Vagina (tissue), 2 donors: ENCODE measurements at regions not wholly inside any gene's neighbourhood (a gene's known extent, or its start where the extent isn't known, plus 50 kb on each side); places are given as distances from the start of the nearest gene placed in this dataset.
"Not testable (repeated sequence)": the region's sequence is repeated elsewhere in the genome, so short reads cannot be mapped to it uniquely, and the experiment has no call there.

Experiments used
- DNase-seq, 2 donors: peaks; one replicate each; pipeline ENCODE4 v3.0.0-alpha.2; 2017; ENCODE audit errors: extremely low spot score in 2 of 2
- H3K27ac ChIP-seq: fragments of 200-600 bp; sonication (generic); one replicate; pipeline ENCODE4 v1.5.1; 2019
- H3K27me3 ChIP-seq: fragments of 200-600 bp; sonication (generic); one replicate; pipeline ENCODE4 v1.5.1; 2019
- H3K36me3 ChIP-seq, 2 donors: fragments of 200-600 bp; sonication (generic); one replicate each; pipeline ENCODE4 v1.5.1; 2017 to 2019
- H3K4me1 ChIP-seq: fragments of 200-600 bp; sonication (generic); one replicate; pipeline ENCODE4 v1.5.1; 2019
- H3K4me3 ChIP-seq, 2 donors: fragments of 200-600 bp; sonication (generic); 1 replicate in 1 of 2; 2 replicates in 1 of 2; pipeline ENCODE4 v1.5.1; 2016 to 2019
- H3K9me3 ChIP-seq: fragments of 200-600 bp; sonication (generic); one replicate; pipeline ENCODE4 v1.5.1; 2019
- CTCF ChIP-seq, 3 experiments: fragments of 450-650 bp in 2 of 3; fragments of 200-600 bp in 1 of 3; sonication (generic) in 1 of 3; IDR thresholded peaks; one replicate each; pipeline ENCODE4 v1.5.1; 2017 to 2019; ENCODE audit warnings: antibody characterized with exemption in 3 of 3, mild to moderate bottlenecking in 2 of 3, moderate library complexity in 2 of 3
- POLR2A ChIP-seq, 2 donors: fragments of 450-650 bp; IDR thresholded peaks; one replicate each; pipeline ENCODE4 v1.6.1; 2017; ENCODE audit warnings: antibody characterized with exemption in 2 of 2, mild to moderate bottlenecking in 2 of 2, moderate library complexity in 2 of 2
- POLR2AphosphoS5 ChIP-seq, 2 donors: sonication (generic); formaldehyde crosslinking; IDR thresholded peaks; one replicate each; pipeline ENCODE4 v1.9.0; 2017; ENCODE audit warnings: antibody characterized with exemption in 2 of 2, mild to moderate bottlenecking in 2 of 2, low read depth in 1 of 2; ENCODE audit not compliant: insufficient read depth in 1 of 2
- intact Hi-C: fragments of 100-400 bp; cut with DNase I; formaldehyde crosslinking; loops from one replicate; pipeline ENCODE4 v1.15.1; 2023

- Histone ChIP-seq H3K9me3 (no peaks in the 10 kb centered on the region), H3K36me3 (no peaks in the 10 kb centered on the region), H3K4me1 (no peaks in the 10 kb centered on the region), H3K27me3 (no peaks in the 10 kb centered on the region), H3K4me3 (no peak overlapping the region), H3K27ac (no peak overlapping the region)
- DNase-seq: no peak
- TF ChIP-seq POLR2AphosphoS5 (IDR thresholded peaks at IDR 0.05; ENCODE audit: insufficient read depth in 1 of 2, low read depth in 1 of 2) (no peak), POLR2A (IDR thresholded peaks at IDR 0.05) (no peak), CTCF (IDR thresholded peaks at IDR 0.05) (no peak)
- intact Hi-C loops: no loop called here
These were observed 404.7 kb downstream of the NEBL start for GRCh38 chr10:20492447-20492846.

GRCh38 chr10:20489961-20490360 is 407.1 kb downstream of the NEBL start:
- H3K36me3 ChIP-seq: no peaks in the 10 kb centered on the region
- intact Hi-C loops: no loop called here
- no peak overlapping the region for H3K27ac ChIP-seq
- H3K27me3 ChIP-seq: no peaks in the 10 kb centered on the region
- no peak for DNase-seq
- no peak overlapping the region for H3K4me3 ChIP-seq
- H3K9me3 ChIP-seq: no peaks in the 10 kb centered on the region
- TF ChIP-seq CTCF (IDR thresholded peaks at IDR 0.05) (no peak), POLR2AphosphoS5 (IDR thresholded peaks at IDR 0.05; ENCODE audit: insufficient read depth in 1 of 2, low read depth in 1 of 2) (no peak), POLR2A (IDR thresholded peaks at IDR 0.05) (no peak)
- no peaks in the 10 kb centered on the region for H3K4me1 ChIP-seq

- DNase-seq: no peak
- no peaks in the 10 kb centered on the region for H3K4me1 ChIP-seq
- H3K9me3 ChIP-seq: no peaks in the 10 kb centered on the region
- no peak overlapping the region for H3K4me3 ChIP-seq
- no peak overlapping the region for H3K27ac ChIP-seq
- TF ChIP-seq CTCF (IDR thresholded peaks at IDR 0.05) (no peak), POLR2A (IDR thresholded peaks at IDR 0.05) (no peak), POLR2AphosphoS5 (IDR thresholded peaks at IDR 0.05; ENCODE audit: insufficient read depth in 1 of 2, low read depth in 1 of 2) (no peak)
- intact Hi-C loops: no loop called here
- H3K36me3 ChIP-seq: no peaks in the 10 kb centered on the region
- no peaks in the 10 kb centered on the region for H3K27me3 ChIP-seq
These were observed 410.3 kb downstream of the NEBL start for GRCh38 chr10:20486791-20487190.

- H3K9me3 ChIP-seq: no peaks in the 10 kb centered on the region
- no peak for DNase-seq
These were observed 411.6 kb downstream of the NEBL start for GRCh38 chr10:20485554-20485953.

GRCh38 chr10:20481054-20481453 is 416.1 kb downstream of the NEBL start:
- no peak for TF ChIP-seq POLR2AphosphoS5 (IDR thresholded peaks at IDR 0.05; ENCODE audit: insufficient read depth in 1 of 2, low read depth in 1 of 2)
- TF ChIP-seq CTCF (IDR thresholded peaks at IDR 0.05): no peak
- H3K27me3 ChIP-seq: no peaks in the 10 kb centered on the region
- H3K4me3 ChIP-seq: no peak overlapping the region
- intact Hi-C loops: no loop called here
- no peaks in the 10 kb centered on the region for H3K9me3 ChIP-seq
- DNase-seq: no peak
- no peak overlapping the region for H3K27ac ChIP-seq
- H3K4me1 ChIP-seq: no peaks in the 10 kb centered on the region
- no peaks in the 10 kb centered on the region for H3K36me3 ChIP-seq

More at GRCh38 chr10:20485554-20485953, 411.6 kb downstream of the NEBL start:
- intact Hi-C loops: no loop called here
- Histone ChIP-seq H3K36me3 (no peaks in the 10 kb centered on the region), H3K4me3 (no peak overlapping the region), H3K27ac (no peak overlapping the region), H3K4me1 (no peaks in the 10 kb centered on the region), H3K27me3 (no peaks in the 10 kb centered on the region)
- TF ChIP-seq POLR2AphosphoS5 (IDR thresholded peaks at IDR 0.05; ENCODE audit: insufficient read depth in 1 of 2, low read depth in 1 of 2) (no peak), CTCF (IDR thresholded peaks at IDR 0.05) (no peak), POLR2A (IDR thresholded peaks at IDR 0.05) (no peak)

- H3K4me3 ChIP-seq, H3K36me3 ChIP-seq, H3K27me3 ChIP-seq, H3K4me1 ChIP-seq, DNase-seq, H3K9me3 ChIP-seq, H3K27ac ChIP-seq, intact Hi-C loops: not testable (repeated sequence)
These were observed 416.5 kb downstream of the NEBL start for GRCh38 chr10:20480575-20480974.
